ENCODE measurements at regions not wholly inside any gene's neighbourhood (a gene's known extent, or its start where the extent isn't known, plus 50 kb on each side); places are given as distances from the start of the nearest gene placed in this dataset.
"Not testable (repeated sequence)": the region's sequence is repeated elsewhere in the genome, so short reads cannot be mapped to it uniquely, and the experiment has no call there.

DNA sequence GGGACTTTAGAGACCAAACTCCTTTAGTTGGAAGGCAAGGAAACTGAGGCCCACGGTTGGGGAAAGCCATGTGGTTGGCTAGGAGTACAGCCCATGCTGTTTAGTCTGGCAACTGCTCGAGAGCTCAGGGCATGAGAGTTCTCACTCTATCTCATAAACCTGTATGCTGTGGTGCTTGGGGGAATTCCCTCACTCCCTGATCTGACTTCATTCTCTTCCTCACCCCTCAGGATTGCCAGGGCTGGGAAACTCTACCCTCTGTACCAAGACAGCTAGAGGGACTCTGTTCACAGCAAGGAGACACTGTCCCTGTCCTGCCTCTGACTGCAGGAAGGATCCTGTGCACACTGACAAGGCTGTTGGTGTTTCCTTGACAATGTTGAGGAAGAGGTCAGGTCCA lies 230.2 kb downstream of the ZNF621 start:
- H3K36me3 Mint-ChIP-seq: no peaks in the 10 kb centered on the region
- no peaks in the 10 kb centered on the region for H3K4me1 Mint-ChIP-seq (ENCODE audit: unreplicated experiment)
- no peak for TF ChIP-seq CTCF (conservative IDR thresholded peaks at IDR 0.05)
- no peak overlapping the region for H3K27ac Mint-ChIP-seq
- H3K27me3 Mint-ChIP-seq: no peaks in the 10 kb centered on the region
- no peaks in the 10 kb centered on the region for H3K9me3 Mint-ChIP-seq
- no peak overlapping the region for H3K4me3 Mint-ChIP-seq
- DNase-seq (ENCODE audit: extremely low spot score, unreplicated experiment): no peak

DNA sequence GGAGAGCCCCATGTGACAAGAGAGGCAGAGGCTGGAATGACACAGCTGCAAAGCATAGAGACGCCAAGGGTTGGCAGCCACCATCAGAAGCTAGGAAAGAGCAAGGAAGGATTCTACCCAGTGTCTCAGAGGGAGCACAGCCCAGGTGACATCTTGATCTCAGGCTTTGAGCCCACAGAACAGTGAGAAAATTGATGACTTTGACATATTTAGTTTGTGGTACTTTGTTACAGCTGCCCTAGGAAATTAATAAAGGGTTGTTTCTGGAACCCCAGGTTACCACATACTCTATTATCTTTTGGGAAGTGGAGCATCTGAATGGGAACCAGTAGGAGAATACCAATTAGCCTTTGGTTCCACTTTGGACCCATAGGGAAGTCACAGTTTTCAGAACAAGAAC lies 231.7 kb downstream of the ZNF621 start:
- H3K4me3 Mint-ChIP-seq: no peak overlapping the region
- peaks cover 2% of the 10 kb centered on the region for H3K27me3 Mint-ChIP-seq
- no peaks in the 10 kb centered on the region for H3K4me1 Mint-ChIP-seq (ENCODE audit: unreplicated experiment)
- H3K36me3 Mint-ChIP-seq: no peaks in the 10 kb centered on the region
- no peak overlapping the region for H3K27ac Mint-ChIP-seq
- no peak for DNase-seq (ENCODE audit: extremely low spot score, unreplicated experiment)
- TF ChIP-seq CTCF (conservative IDR thresholded peaks at IDR 0.05): no peak
- H3K9me3 Mint-ChIP-seq: peaks cover 8% of the 10 kb centered on the region

GRCh38 chr3:40762771-40763170 lies 238.0 kb downstream of the ZNF621 start:
- H3K27ac Mint-ChIP-seq: not testable (repeated sequence)

DNA sequence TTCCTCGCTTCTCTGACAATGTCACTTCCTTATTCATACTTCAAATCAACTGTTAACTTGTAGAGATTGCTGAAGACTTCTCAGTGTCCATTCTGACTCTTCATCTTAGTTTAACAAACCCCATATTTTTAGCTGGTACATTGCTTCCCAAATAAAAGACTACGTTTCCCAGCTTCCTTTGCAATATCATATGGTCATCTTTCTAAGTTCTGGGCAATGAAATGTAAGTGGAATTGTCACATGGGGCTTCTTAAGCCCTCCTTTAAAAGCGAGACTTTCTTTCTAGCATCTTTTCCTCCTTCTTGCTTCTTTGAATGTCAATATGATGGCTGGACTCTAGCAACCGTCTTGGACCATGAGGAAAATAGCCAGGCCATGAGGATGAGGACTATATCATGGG lies 239.0 kb downstream of the ZNF621 start:
- no peak for TF ChIP-seq CTCF (conservative IDR thresholded peaks at IDR 0.05)
- H3K36me3 Mint-ChIP-seq: no peaks in the 10 kb centered on the region
- H3K4me1 Mint-ChIP-seq (ENCODE audit: unreplicated experiment): no peaks in the 10 kb centered on the region
- H3K27ac Mint-ChIP-seq: no peak overlapping the region
- H3K4me3 Mint-ChIP-seq: no peak overlapping the region
- DNase-seq (ENCODE audit: extremely low spot score, unreplicated experiment): no peak
- peaks cover 2% of the 10 kb centered on the region for H3K27me3 Mint-ChIP-seq
- H3K9me3 Mint-ChIP-seq: peaks cover 18% of the 10 kb centered on the region

More at GRCh38 chr3:40762771-40763170, 238.0 kb downstream of the ZNF621 start:
- not testable (repeated sequence) for H3K4me1 Mint-ChIP-seq (ENCODE audit: unreplicated experiment); H3K4me3 Mint-ChIP-seq; H3K36me3 Mint-ChIP-seq; H3K27me3 Mint-ChIP-seq; DNase-seq (ENCODE audit: extremely low spot score, unreplicated experiment)
- peaks cover 18% of the 10 kb centered on the region for H3K9me3 Mint-ChIP-seq

GRCh38 chr3:40764747-40765146 lies 240.0 kb downstream of the ZNF621 start:
- no peak for DNase-seq (ENCODE audit: extremely low spot score, unreplicated experiment)
- no peaks in the 10 kb centered on the region for H3K4me1 Mint-ChIP-seq (ENCODE audit: unreplicated experiment)
- peaks cover 2% of the 10 kb centered on the region for H3K27me3 Mint-ChIP-seq
- H3K9me3 Mint-ChIP-seq: peaks cover 18% of the 10 kb centered on the region
- TF ChIP-seq CTCF (conservative IDR thresholded peaks at IDR 0.05): no peak
- H3K27ac Mint-ChIP-seq: no peak overlapping the region
- H3K4me3 Mint-ChIP-seq: no peak overlapping the region
- no peaks in the 10 kb centered on the region for H3K36me3 Mint-ChIP-seq

- Mint-ChIP-seq H3K36me3 (no peaks in the 10 kb centered on the region), H3K4me1 (ENCODE audit: unreplicated experiment) (peaks cover 4% of the 10 kb centered on the region), H3K4me3 (no peak overlapping the region), H3K27me3 (peaks cover 3% of the 10 kb centered on the region), H3K27ac (no peak overlapping the region), H3K9me3 (peaks cover 13% of the 10 kb centered on the region)
- no peak for DNase-seq (ENCODE audit: extremely low spot score, unreplicated experiment)
- TF ChIP-seq CTCF (conservative IDR thresholded peaks at IDR 0.05): no peak
Observed at GRCh38 chr3:40765884-40766283, 241.1 kb downstream of the ZNF621 start.

Data from type B pancreatic cell (in vitro differentiated cells).